ENCODE measurements at regions not wholly inside any gene's neighbourhood (a gene's known extent, or its start where the extent isn't known, plus 50 kb on each side); places are given as distances from the start of the nearest gene placed in this dataset.
A peak's percentile ranks its signal among the peaks of the same experiment; 100 is the strongest.

DNA sequence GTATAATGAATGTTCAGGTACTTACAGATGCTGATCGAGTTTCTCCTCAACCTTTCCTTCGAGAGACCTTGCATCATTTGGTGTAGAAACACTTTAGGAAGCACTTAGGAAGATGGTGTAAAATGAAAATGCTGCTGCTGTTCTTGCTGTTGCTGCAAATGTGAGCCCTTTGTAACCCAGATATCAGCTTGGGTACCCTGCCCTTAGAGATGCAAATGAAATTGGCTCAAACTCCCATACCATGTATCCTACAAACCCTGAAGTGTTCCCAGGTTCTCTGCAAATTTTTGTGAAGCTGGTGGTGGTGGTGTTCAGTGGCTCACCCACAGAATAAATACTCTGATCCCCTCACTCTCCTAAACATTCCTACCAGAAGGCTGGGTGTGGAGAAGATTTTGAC lies 130.8 kb downstream of the SLC25A47 start:
- H4K20me1 ChIP-seq (replicated peaks in 1 of 2; ENCODE audit: control insufficient read depth in 1 of 2, insufficient read depth in 2 of 2, low read length in 2 of 2) = no peaks in the 10 kb centered on the region
- H3K4me2 ChIP-seq (ENCODE audit: insufficient read depth in 1 of 2, low read depth in 2 of 2, low read length in 2 of 2) = peak overlapping the region; percentile 37 to 39; a peak in 2 of 4 replicates
- no peak overlapping the region for H4K91ac ChIP-seq (replicated peaks; ENCODE audit: insufficient read length, low read length)
- H3K27ac ChIP-seq (ENCODE audit: low read depth, low read length) = no peak overlapping the region
- 0 out of 2 replicates have a peak overlapping the region, but pooled peaks have one; percentile 46 for H2BK15ac ChIP-seq (ENCODE audit: low read length)
- H4K5ac ChIP-seq (ENCODE audit: insufficient read length, low read depth, low read length) = no peak overlapping the region
- ChIA-PET CTCF (ENCODE audit: partially characterized antibody) (interaction anchor here (0.6 to 2.2 kb wide), 6 partner anchors 12 to 69 kb away, joined by 3 to 8 read pairs (median 5); no protein-coding TSS in a partner anchor), POLR2A (ENCODE audit: partially characterized antibody) (no interaction called here)
- DNase-seq (ENCODE audit: low read depth in 1 of 2, low spot score in 2 of 2) (no peak), FAIRE-seq (peak; percentile 52)
- H3K9me3 ChIP-seq (ENCODE audit: insufficient read depth in 2 of 2, low read depth in 1 of 2, low read length in 1 of 2) = no peaks in the 10 kb centered on the region
- no peak overlapping the region for H2BK5ac ChIP-seq (ENCODE audit: low read depth, low read length)
- WGBS, 2 experiments (ENCODE audit: extremely low coverage in 1 of 2, insufficient coverage in 1 of 2, insufficient read length in 1 of 2, insufficient replicate concordance in 2 of 2, low coverage in 1 of 2, low lambda C conversion rate in 2 of 2, missing lambda C conversion rate in 1 of 2) = 54% methylated on average over 2 of the region's 2 CpGs; no CpG with 5 or more reads in 1 of the 2 experiments
- H4K8ac ChIP-seq (ENCODE audit: extremely low read depth, insufficient read depth, low read length) = no peak overlapping the region
- peak overlapping the region in 1 of 4 experiments; percentile 7; a peak in 1 of 7 replicates for H3K9ac ChIP-seq (replicated peaks in 1 of 4; ENCODE audit: extremely low read depth in 1 of 4, low read depth in 3 of 4, low read length in 3 of 4)
- H2BK20ac ChIP-seq (ENCODE audit: low read length) = no peak overlapping the region
- H3K56ac ChIP-seq (replicated peaks; ENCODE audit: insufficient read length, low read depth, low read length) = no peak overlapping the region
- H3K27me3 ChIP-seq (replicated peaks in 1 of 4; ENCODE audit: control insufficient read depth in 3 of 4, extremely low read depth in 1 of 4, insufficient read depth in 3 of 4, low read length in 3 of 4) = no peaks in the 10 kb centered on the region
- no peaks in the 10 kb centered on the region for H3K79me2 ChIP-seq (ENCODE audit: control insufficient read depth in 1 of 2, insufficient read depth in 2 of 2, low read length in 2 of 2)
- no peak overlapping the region for H3K23ac ChIP-seq (ENCODE audit: insufficient read length)
- TF ChIP-seq POLR2A (IDR thresholded peaks at IDR 0.05; ENCODE audit: control extremely low read depth in 1 of 2, low read depth in 2 of 2, low read length in 2 of 2) (no peak), POLR2AphosphoS5 (IDR thresholded peaks at IDR 0.05; ENCODE audit: low read depth, low read length) (no peak), SRF (IDR thresholded peaks at IDR 0.05; ENCODE audit: low read depth, low read length) (no peak), JUN (IDR thresholded peaks at IDR 0.05; ENCODE audit: low read depth, low read length) (no peak), HDAC2 (IDR thresholded peaks at IDR 0.05; ENCODE audit: borderline replicate concordance in 1 of 2, low read depth in 2 of 2, low read length in 2 of 2) (no peak), SP4 (IDR thresholded peaks at IDR 0.05; ENCODE audit: low read length) (no peak), NANOG (IDR thresholded peaks at IDR 0.05; ENCODE audit: insufficient read depth, low read depth, low read length, poor library complexity, severe bottlenecking) (no peak), CBX8 (IDR thresholded peaks at IDR 0.05; ENCODE audit: borderline replicate concordance, low read depth, low read length) (no peak), KDM5A (IDR thresholded peaks at IDR 0.05; ENCODE audit: low read length) (no peak)
- no peak overlapping the region; the same call in 1 of the 2 replicates for H2BK12ac ChIP-seq (ENCODE audit: low read depth, low read length)
- peaks cover 2% of the 10 kb centered on the region; the same call in 1 of the 2 replicates for H3K23me2 ChIP-seq (ENCODE audit: low read depth, low read length)
- H3K36me3 ChIP-seq (ENCODE audit: control insufficient read depth in 2 of 4, insufficient read depth in 4 of 4, low read length in 3 of 4) = no peaks in the 10 kb centered on the region
- H3K18ac ChIP-seq (ENCODE audit: extremely low read depth, low read length) = no peak overlapping the region
- no peak overlapping the region for H3K14ac ChIP-seq (ENCODE audit: insufficient read length)
- no peak overlapping the region for H3K4ac ChIP-seq (replicated peaks; ENCODE audit: insufficient read length, low read depth, low read length)
- peaks cover 3 to 15% (median 11%) of the 10 kb centered on the region in 4 experiments for H3K4me1 ChIP-seq (replicated peaks in 1 of 4; ENCODE audit: control insufficient read depth in 3 of 4, insufficient read depth in 4 of 4, low read length in 3 of 4)
- H3K4me3 ChIP-seq (ENCODE audit: extremely low read depth in 1 of 4, insufficient read depth in 2 of 4, low read depth in 3 of 4, low read length in 4 of 4) = 0 out of 8 replicates have a peak overlapping the region, but pooled peaks of 1 of the 4 experiments have one; percentile 11
- H2AK5ac ChIP-seq (ENCODE audit: low read depth, low read length) = no peak overlapping the region
- no peak overlapping the region for H2BK120ac ChIP-seq (replicated peaks; ENCODE audit: low read depth, low read length)
- no peak overlapping the region for H2AFZ ChIP-seq (ENCODE audit: low read length)
- no peaks in the 10 kb centered on the region for H3K79me1 ChIP-seq (ENCODE audit: low read depth, low read length)

All from H1 (cell line).